ENCODE measurements at regions not wholly inside any gene's neighbourhood (a gene's known extent, or its start where the extent isn't known, plus 50 kb on each side); places are given as distances from the start of the nearest gene placed in this dataset.

GRCh38 chr1:209529233-209529632 is 54.3 kb upstream of the CAMK1G start:
- no peak for TF ChIP-seq ZNF121 (tag by site-specific recombination; IDR thresholded peaks at IDR 0.05)
- no peak for TF ChIP-seq ZNF169 (tag by site-specific recombination; IDR thresholded peaks at IDR 0.05)
- no peak for TF ChIP-seq PRDM4 (tag by site-specific recombination; IDR thresholded peaks at IDR 0.05)
- TF ChIP-seq ZNF292 (tag by site-specific recombination; IDR thresholded peaks at IDR 0.05; ENCODE audit: borderline replicate concordance, low read depth): no peak
- no peak for TF ChIP-seq CTCF (tag by site-specific recombination; IDR thresholded peaks at IDR 0.05)
- no peak for TF ChIP-seq REST (tag by site-specific recombination; IDR thresholded peaks at IDR 0.05)
- TF ChIP-seq ZNF610 (tag by site-specific recombination; IDR thresholded peaks at IDR 0.05; ENCODE audit: borderline replicate concordance): no peak
- TF ChIP-seq ELK4 (IDR thresholded peaks at IDR 0.05; ENCODE audit: borderline replicate concordance, low read depth, low read length): no peak
- TF ChIP-seq ZNF10 (tag by site-specific recombination; IDR thresholded peaks at IDR 0.05): no peak
